ENCODE measurements at regions not wholly inside any gene's neighbourhood (a gene's known extent, or its start where the extent isn't known, plus 50 kb on each side); places are given as distances from the start of the nearest gene placed in this dataset.
"Not testable (repeated sequence)": the region's sequence is repeated elsewhere in the genome, so short reads cannot be mapped to it uniquely, and the experiment has no call there.

DNA sequence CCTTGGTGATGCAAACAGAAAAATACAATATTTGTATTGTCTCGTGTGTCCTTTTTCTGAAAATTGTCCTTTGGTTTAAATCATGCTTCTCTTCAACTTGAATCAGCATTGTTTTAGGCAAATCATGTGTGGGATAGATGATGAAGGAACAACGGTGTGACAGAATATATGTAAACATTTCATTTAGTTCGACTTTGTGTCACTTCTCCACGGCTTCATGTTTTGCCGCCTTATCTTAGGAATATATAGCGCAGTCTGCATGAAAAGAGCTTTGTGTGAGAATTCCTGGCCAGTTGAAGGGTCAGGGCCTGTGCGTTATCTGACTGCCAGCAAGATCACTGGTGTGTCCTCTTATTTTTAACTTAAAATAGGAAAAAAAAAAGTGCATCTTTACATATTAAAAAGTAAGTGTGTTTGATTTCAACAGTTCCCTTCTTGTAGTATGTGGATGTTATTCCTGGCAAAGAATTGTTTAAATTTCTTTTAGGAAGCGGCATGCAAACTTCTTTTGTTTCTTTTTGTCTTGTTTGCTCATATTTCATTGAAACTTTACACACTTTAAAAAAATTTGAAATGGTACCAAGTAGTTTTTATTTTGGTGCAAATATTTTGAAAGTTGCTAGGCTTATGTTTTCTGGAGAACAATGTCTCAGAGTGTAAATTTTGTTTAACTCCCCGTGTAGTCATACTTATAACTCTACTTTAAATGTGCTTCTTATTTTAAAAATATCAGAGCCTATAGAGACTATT is 465.2 kb downstream of the USP25 start:
- no peak for DNase-seq (ENCODE audit: low spot score)

DNA sequence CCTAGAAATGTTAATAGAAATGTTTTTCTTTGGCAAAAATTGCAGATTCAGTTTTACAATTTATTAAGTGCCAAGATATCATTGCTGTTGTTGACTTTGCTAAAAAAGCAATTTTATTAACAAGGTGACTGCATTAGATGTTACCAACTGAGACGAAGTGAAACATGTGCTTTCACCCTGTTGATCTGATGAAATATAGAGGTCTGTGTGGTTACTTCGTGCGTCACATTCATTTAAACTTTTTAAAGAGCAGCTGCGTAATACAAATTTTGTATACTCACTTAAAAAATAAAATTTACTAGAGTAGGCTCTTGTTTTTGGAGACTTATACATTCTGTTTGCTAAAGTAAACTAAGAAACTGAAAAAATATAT is 465.7 kb downstream of the USP25 start:
- intact Hi-C loops (cut with DNase I) = loop anchor here (2.0 to 10.0 kb wide), 3 partner anchors 109 to 339 kb away; no protein-coding TSS in a partner anchor
- DNase-seq (ENCODE audit: low spot score) = no peak

More for the DNA sequence above, 465.2 kb downstream of the USP25 start:
- intact Hi-C loops (cut with DNase I) = loop anchor here (2.0 to 10.0 kb wide), 3 partner anchors 110 to 340 kb away; no protein-coding TSS in a partner anchor

DNA sequence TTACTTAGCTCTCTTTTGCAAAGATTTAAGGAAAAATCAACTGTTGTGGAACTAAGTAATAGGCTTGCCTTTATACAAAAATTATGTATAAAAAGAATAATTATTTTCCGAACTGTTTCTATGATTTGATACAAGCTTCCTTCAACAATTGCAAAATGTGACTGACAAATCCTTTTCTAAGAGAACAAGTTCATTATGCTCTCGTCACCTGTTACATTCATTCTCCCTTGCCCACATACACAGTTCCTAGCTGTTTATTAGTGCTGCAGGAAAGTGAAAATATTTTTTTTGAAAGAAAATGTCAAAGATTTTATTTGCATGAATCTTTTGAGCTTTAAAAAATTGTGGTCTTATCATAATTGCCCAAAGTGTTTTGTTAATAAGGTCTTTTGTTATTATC is 466.2 kb downstream of the USP25 start:
- intact Hi-C loops (cut with DNase I) = loop anchor here (10.0 kb wide), 2 partner anchors 109 to 339 kb away; no protein-coding TSS in a partner anchor
- no peak for DNase-seq (ENCODE audit: low spot score)

DNA sequence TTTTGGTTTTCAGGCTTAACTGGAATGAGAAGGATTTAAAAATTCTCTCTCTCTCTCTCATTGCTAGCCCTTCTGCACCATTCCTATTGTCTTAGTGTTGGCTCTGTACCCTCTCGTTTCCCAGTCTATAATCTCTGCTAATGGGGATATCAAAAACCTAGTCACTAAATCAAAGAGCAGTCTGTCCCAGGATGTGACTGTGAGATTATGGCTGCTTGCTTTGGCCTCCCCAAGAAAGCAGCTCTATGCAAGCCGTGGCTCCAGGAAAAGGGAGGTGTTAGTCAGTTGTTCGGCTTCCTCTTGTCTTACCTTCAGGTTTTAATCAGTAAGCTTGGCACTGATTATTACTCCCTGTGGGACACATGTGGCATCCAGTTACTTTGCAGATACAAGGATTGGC is 468.8 kb downstream of the USP25 start:
- no peak for DNase-seq (ENCODE audit: low spot score)
- intact Hi-C loops (cut with DNase I) = loop anchor here (10.0 kb wide), 2 partner anchors 106 to 336 kb away; no protein-coding TSS in a partner anchor

DNA sequence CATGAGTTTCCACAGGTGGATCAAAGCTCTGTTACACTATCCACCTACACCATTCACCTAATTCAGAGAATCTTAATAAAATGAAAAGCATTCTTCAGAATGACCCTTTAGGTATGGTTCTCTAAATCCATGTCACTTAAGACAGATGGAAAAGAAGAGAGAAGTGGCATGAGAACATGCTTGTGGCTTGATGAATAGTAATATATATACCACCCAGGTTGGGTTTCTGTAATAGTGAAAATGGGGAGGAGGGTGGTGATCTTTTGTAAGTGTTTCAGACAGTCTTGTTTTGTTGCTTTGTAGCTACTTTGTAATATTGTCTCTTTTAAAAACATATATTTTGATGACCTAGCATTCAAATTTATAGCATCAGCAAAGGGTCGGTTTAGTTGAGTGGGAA is 469.8 kb downstream of the USP25 start:
- no peak for DNase-seq (ENCODE audit: low spot score)
- intact Hi-C loops (cut with DNase I) = loop anchor here (10.0 kb wide), 2 partner anchors 105 to 335 kb away; no protein-coding TSS in a partner anchor

DNA sequence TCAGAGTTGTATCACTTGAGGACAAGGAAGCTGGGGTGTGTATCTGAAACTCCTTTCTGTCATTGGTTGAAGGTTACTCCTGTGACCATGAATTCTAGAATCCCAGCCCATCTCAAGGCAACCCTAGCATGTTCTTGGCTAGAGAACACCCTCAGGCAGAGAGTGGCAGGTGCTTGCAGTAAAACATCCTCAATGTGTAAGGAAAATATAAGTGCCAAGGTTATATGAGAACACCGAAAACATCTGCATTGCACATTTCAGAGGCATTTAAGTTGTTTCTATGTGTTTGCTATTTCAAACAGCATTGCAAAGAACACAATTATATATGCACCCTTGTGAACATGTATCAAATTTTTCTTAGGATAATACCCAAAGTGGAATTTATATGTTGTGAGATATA is 471.9 kb downstream of the USP25 start:
- DNase-seq (ENCODE audit: low spot score) = no peak
- intact Hi-C loops (cut with DNase I) = no loop called here

DNA sequence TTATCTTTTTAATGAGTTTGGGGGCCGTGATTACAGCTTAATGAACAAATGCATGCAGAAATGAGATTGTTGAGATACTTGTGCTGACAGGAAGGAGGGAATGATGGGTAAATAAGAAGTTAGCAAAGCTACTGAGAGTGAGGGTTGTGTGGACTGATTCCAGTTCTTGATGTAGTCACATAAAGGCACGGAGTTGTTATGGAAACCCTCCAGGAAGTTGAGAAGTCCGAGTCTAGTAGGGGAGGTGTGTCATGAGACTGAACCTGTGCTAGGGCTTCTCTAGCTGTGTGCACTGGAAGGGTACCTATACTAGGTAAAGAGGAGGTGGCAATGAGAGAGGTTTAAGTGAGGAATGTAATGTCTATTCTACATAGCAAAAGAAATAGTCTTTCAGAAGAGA is 475.7 kb downstream of the USP25 start:
- intact Hi-C loops (cut with DNase I) = no loop called here
- DNase-seq (ENCODE audit: low spot score) = no peak

DNA sequence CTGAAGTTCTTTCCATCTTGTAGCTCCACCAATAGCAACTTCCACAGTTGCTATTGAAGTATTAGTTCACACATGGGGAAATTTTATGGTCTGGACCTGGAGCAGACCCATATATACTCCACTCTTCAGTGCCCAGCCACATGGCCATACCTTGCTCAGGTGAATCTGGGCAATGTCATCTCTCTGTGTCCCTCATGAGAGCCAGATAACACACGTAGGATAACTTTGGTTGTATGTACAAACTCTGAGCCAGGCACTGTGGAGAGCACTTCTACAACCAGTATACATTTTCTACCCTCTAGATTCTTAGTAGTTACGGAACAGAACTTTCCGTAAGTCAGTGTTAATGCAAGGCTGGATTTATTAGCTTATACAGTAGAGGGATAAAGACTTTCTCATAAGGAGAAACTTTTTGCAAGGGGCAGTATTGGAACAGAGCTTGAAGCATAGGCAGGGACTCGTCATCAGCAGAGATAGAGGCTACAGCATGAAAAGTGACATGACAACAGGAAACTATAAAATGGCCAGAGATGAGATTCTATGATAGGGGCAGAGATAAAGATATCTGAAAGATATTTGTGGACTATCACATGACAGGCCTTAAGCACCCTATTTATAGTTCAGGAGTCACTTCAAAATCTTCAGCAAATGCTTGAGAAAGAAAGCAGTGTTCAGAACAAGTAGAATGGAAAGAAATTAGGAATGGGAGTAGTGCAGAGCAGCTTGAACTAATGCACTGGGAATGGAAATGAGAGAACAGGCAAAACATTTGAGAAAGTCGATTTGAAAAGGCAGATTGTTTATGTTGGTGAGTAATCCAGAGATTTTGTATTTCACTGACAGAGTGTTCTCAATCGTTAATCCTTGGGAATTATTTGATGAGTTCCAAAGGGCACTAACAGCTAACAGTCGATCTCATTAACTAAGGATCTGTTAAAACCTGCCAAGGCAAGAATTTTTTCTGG is 481.8 kb downstream of the USP25 start:
- DNase-seq (ENCODE audit: low spot score) = no peak

DNA sequence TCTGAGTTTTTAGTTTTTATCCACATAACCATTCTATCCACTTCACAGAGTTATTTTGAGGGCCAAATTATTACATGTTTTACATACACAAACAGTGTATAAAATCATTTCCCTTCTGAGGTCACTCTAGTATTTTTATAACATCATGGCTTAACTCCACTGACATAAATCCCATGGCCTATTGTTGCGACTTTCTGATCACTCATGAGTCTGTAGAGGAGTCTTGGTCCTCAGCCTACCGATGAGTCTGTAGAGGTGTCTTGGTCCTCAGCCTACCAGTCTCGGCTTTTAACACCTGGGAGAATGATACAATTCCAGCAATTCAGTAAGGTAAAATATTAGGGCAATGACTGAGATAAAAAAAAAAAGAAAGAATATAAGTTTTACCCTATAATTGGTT is 483.7 kb downstream of the USP25 start:
- intact Hi-C loops (cut with DNase I) = no loop called here
- no peak for DNase-seq (ENCODE audit: low spot score)

More for the DNA sequence above, 481.8 kb downstream of the USP25 start:
- intact Hi-C loops (cut with DNase I) = no loop called here

DNA sequence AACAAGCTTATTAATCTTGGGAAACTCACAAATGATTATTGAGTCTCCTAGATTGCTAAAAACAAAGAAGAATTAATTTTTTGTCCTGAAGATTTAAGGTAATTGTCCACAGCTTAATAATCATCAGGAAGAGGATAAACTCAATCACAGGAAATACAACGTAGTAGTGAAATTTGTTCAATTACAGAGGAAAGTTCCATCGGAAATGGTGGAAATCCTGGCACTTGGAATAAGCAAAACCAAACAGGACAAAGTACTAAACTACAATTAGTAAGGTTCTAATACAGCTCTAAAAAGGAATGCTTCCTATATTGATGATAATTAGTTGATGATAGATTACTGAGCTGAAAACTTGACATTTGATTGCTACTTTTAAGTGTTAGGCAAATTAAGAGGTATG is 485.4 kb downstream of the USP25 start:
- no peak for DNase-seq (ENCODE audit: low spot score)
- intact Hi-C loops (cut with DNase I) = no loop called here

DNA sequence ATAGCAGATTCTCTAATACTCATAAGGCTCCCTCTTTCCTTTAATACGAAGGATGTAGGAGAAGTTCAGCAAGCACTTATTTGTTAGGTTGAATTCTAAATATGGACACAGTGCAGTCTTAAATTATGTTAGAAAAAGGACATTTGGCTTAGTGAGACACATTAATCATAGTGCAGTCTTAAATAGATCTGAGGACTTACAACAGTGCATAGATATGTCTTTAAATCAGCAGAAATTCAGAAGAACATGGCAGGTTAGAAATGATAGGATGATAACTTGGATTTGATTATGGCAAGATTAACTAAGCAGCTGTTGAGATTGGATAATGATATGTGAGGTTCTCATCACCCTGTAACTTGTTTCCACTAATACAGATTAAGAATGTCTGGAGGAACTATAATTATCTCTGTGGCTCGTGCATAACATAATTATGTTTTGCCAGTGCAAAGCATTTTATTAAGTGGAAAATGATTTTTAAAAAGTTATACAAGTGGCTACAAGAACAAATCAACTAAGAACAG is 485.9 kb downstream of the USP25 start:
- intact Hi-C loops (cut with DNase I) = no loop called here

DNA sequence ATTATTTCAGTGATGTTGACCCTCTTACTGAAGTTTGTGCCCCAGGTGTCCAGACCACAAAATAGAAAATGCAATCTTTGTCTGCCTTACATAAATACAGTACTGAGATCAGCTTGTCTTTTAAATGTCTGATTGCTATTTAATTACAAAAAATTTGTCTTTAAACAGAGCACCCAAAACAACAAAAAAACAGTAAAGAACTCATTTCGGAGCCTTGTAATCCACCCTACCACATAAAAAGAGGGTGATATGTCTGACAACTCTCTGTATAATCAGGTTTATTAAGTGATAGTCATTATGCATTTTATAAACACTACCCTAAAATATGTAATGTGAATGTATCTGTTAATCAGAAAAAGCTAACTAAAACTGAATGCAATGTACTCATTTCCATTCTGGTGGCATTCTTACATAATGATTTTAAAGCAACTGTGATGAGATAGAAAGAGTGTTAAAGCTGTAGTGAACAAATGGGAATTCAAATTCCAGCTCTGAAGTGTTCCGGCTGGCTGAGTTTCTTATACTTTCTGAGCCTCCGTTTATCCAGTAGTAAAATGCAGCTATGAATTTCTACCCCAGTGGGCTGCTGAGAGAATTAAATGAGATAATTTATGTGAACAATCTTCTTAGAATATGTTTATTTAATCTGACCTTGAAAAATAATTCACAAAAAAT is 486.6 kb downstream of the USP25 start:
- intact Hi-C loops (cut with DNase I) = no loop called here
- no peak for DNase-seq (ENCODE audit: low spot score)

More for the DNA sequence above, 485.9 kb downstream of the USP25 start:
- DNase-seq (ENCODE audit: low spot score) = no peak

DNA sequence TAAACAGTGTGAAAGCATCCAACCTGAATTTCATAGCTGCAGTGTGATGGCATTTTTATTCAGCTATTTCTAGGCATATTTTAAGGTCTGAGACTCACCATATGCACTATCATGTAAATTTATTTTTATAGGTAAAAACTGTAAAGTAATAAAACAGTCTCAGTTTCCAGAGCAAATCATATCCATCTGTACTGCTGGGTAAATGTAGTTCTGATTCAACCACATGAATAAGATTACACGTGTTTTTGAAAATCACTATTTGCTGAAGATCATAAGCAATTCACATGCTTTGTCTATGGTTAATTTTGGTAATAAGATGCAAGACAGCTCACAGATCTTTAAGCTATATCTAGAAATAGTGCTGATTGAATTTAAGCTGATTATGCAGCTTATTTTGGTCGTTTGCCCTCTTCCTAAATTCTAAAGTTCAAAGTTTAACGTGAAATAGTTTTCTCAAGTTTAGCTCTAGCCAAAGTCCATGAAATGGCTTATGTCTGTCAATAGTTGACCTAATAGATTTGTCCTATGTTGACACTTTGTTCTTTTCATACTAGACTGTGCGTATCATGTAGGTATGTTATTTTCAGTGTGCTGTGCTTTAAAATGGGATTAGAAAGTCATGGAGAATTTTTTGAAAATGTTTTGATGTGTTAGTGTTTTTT is 489.0 kb downstream of the USP25 start:
- DNase-seq (ENCODE audit: low spot score) = no peak
- intact Hi-C loops (cut with DNase I) = no loop called here

DNA sequence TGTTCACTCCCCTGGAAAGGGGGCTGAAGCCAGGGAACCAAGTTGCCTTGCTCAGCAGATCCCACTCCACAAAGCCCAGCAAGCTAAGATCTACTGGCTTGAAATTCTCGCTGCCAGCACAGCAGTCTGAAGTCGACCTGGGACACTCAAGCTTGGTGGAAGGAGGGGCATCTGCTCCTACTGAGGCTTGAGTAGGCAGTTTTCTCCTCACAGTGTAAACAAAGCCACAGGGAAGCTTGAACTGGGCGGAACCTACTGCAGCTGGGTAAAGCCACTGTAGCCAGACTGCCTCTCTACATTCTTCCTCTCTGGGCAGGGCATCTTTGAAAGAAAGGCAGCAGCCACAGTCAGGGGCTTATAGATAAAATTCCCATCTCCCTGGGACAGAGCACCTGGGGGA is 495.0 kb downstream of the USP25 start:
- DNase-seq (ENCODE audit: low spot score); intact Hi-C loops (cut with DNase I): not testable (repeated sequence)

DNA sequence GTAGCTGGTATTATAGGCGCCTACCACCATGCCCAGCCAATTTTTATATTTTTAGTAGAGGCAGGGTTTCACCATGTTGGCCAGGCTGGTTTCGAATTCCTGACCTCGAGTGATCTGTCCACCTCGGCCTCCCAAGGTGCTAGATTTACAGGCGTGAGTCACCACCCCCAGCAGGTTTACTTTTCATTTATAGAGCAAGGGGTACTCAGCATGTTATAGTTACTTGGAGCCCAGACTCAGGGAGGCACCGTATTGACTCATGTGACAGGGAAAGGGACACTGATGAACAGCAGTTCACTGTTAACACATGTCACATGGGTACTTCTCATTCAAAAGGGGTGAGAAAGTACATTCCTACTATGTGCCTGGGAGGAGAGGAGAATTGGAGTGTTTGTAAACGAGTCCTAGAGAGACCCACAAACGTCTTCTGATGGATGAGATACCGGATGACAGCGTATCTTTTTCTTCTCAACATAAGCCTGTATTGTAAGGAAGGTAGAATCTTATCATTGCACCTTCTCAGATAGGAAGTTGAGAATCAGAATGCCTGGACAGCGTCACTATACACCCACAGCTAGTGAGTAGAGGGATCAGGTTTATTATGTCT is 510.0 kb downstream of the USP25 start:
- no peak for DNase-seq (ENCODE audit: low spot score)
- intact Hi-C loops (cut with DNase I) = no loop called here

DNA sequence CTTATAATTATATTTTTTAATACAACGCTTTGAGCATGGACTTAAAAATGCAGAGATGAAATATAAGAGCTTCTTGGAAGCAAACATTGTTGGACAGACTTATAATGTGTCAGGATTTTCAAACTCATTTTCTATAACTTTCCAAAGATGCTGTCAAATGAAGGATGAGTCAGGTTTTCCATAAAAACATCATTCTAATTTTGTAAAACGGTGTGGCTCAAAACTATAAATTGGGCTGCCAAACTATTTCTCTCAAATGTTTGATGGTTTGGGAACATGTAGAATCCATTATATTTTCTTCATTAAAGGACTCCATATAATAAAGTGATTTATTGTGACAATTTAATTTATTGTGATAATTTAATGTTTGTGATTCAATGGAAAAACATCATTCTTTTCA is 511.2 kb downstream of the USP25 start:
- intact Hi-C loops (cut with DNase I) = no loop called here
- no peak for DNase-seq (ENCODE audit: low spot score)

DNA sequence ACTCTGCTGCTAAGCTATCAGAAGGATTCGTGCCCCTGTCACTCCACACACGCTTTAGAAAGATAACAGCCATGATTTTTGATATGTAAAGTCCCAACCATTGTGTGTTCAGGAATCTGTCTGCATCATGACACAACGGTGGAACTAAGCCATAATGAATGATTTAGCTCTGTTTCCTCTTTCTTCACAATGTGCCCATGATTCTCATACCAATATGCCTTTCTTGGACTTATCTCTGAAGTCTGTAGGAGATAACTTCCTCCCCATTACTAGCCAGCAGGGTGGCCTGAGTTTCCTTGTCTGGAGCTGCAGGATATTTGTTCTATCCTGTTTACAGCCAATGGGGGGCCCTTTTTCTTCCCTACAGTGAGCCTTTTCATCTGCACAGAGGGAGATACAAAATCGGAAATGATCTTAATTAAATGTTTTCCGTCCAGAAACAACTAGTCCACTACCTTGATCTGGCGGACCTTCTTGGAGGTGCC is 511.7 kb downstream of the USP25 start:
- intact Hi-C loops (cut with DNase I) = no loop called here
- no peak for DNase-seq (ENCODE audit: low spot score)

DNA sequence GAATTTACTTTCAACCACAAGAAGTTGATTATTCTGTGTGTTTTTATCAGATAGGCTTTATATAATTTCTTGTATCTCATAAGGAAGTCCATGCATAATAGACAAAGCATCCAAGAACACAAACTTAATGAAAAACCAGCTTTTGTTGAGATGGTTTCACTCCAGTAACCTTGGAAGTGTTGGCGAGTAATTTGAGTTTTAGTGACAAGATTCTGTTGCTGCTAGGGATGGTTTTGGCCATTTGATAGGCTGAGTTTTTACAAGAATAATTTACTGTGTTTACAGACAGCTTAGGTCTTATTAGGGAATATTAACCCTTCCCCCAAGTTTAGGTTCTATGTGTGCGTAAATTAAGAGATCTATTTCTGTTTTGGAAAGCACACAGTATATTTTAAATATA is 513.6 kb downstream of the USP25 start:
- DNase-seq (ENCODE audit: low spot score) = no peak
- intact Hi-C loops (cut with DNase I) = no loop called here

DNA sequence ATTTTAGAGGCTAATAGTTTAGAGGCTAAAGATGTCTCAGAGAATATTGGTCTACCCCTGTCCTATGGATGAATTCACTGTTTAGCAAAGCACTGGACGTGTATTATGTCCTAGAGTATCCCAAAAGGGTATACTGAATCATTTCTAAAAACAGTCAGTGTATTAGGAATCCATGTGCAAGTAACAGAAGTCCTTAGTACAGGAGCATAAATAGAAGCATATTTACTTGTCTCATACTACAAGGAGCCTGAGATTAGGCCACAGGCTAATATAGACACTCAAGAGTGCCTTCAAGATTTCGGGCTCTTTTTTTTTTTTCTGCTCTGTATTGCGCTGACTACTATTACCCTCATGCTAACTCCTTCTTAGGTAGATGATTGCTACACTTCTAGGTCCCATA is 518.9 kb downstream of the USP25 start:
- DNase-seq (ENCODE audit: low spot score) = no peak
- intact Hi-C loops (cut with DNase I) = no loop called here
